Mesenchymal stem cell (in vitro differentiated cells and primary cell): ENCODE measurements at regions not wholly inside any gene's neighbourhood (a gene's known extent, or its start where the extent isn't known, plus 50 kb on each side); places are given as distances from the start of the nearest gene placed in this dataset.
"Not testable (repeated sequence)": the region's sequence is repeated elsewhere in the genome, so short reads cannot be mapped to it uniquely, and the experiment has no call there.

ENCODE experiments used
- DNase-seq: peaks from one replicate; pipeline ENCODE4 v3.0.0-alpha.2; 2013
- H2AFZ ChIP-seq: one replicate; pipeline ENCODE4 v1.6.1; 2013; ENCODE audit warnings: low read depth, mild to moderate bottlenecking, control low read depth, inconsistent platforms, low read length, moderate library complexity
- H2AK5ac ChIP-seq: 2 replicates; pipeline ENCODE4 v1.6.1; 2013; ENCODE audit warnings: low read length, moderate library complexity, mild to moderate bottlenecking, inconsistent platforms; ENCODE audit not compliant: severe bottlenecking
- H2BK120ac ChIP-seq: one replicate; pipeline ENCODE4 v1.6.1; 2013; ENCODE audit warnings: low read depth, mild to moderate bottlenecking, inconsistent platforms, low read length, moderate library complexity
- H2BK12ac ChIP-seq, 2 experiments: one replicate each; pipeline ENCODE4 v1.6.1; 2013; ENCODE audit warnings: inconsistent platforms in 2 of 2, low read length in 2 of 2, mild to moderate bottlenecking in 2 of 2, moderate library complexity in 2 of 2, control low read depth in 1 of 2
- H2BK15ac ChIP-seq: one replicate; pipeline ENCODE4 v1.6.1; 2013; ENCODE audit warnings: mild to moderate bottlenecking, low read depth, inconsistent platforms; ENCODE audit not compliant: poor library complexity, severe bottlenecking
- H2BK5ac ChIP-seq: 2 replicates; pipeline ENCODE4 v1.6.1; 2013; ENCODE audit warnings: low read depth, mild to moderate bottlenecking, low read length, control low read depth, inconsistent platforms; ENCODE audit not compliant: poor library complexity, severe bottlenecking
- H3K14ac ChIP-seq, 2 experiments: one replicate each; pipeline ENCODE4 v1.6.1; 2013; ENCODE audit warnings: inconsistent platforms in 2 of 2, low read length in 2 of 2, control low read depth in 1 of 2, mild to moderate bottlenecking in 1 of 2, moderate library complexity in 1 of 2
- H3K18ac ChIP-seq, 2 experiments: one replicate each; pipeline ENCODE4 v1.6.1; 2013; ENCODE audit warnings: inconsistent platforms in 2 of 2, low read length in 2 of 2, control low read depth in 1 of 2, low read depth in 1 of 2, mild to moderate bottlenecking in 1 of 2
- H3K23ac ChIP-seq, 2 experiments: one replicate each; pipeline ENCODE4 v1.6.1; 2013; ENCODE audit warnings: inconsistent platforms in 2 of 2, low read length in 2 of 2, mild to moderate bottlenecking in 2 of 2, moderate library complexity in 2 of 2, control low read depth in 1 of 2
- H3K27ac ChIP-seq: 2 replicates; pipeline ENCODE4 v1.5.1; 2013; ENCODE audit warnings: mild to moderate bottlenecking, moderate library complexity, low read length, control low read depth, inconsistent platforms; ENCODE audit not compliant: poor library complexity, severe bottlenecking
- H3K27me3 ChIP-seq, 2 experiments: 2 replicates each; pipeline versions ENCODE4 v1.6.1 to v1.7.0; 2013; ENCODE audit warnings: low read length in 2 of 2, mild to moderate bottlenecking in 2 of 2, moderate library complexity in 2 of 2, control low read depth in 1 of 2, inconsistent platforms in 1 of 2; ENCODE audit not compliant: control insufficient read depth in 1 of 2, insufficient read depth in 1 of 2
- H3K36me3 ChIP-seq, 2 experiments: 2 replicates each; pipeline versions ENCODE4 v1.6.1 to v1.7.0; 2013; ENCODE audit warnings: low read length in 2 of 2, control low read depth in 1 of 2, inconsistent platforms in 1 of 2, low read depth in 1 of 2, mild to moderate bottlenecking in 1 of 2; ENCODE audit not compliant: insufficient read depth in 2 of 2, control insufficient read depth in 1 of 2
- H3K4ac ChIP-seq, 2 experiments: one replicate each; pipeline ENCODE4 v1.6.1; 2013; ENCODE audit warnings: inconsistent platforms in 2 of 2, low read length in 2 of 2, mild to moderate bottlenecking in 2 of 2, moderate library complexity in 2 of 2, control low read depth in 1 of 2, low read depth in 1 of 2
- H3K4me1 ChIP-seq: 2 replicates; pipeline ENCODE4 v1.6.1; 2013; ENCODE audit warnings: low read depth, low read length, control low read depth; ENCODE audit not compliant: control insufficient read depth, insufficient read depth
- H3K4me2 ChIP-seq: 2 replicates; pipeline ENCODE4 v1.6.1; 2013; ENCODE audit warnings: low read length, mild to moderate bottlenecking, inconsistent platforms; ENCODE audit not compliant: poor library complexity, severe bottlenecking
- H3K4me3 ChIP-seq, 2 experiments: 2 replicates each; pipeline versions ENCODE4 v1.5.1 to v1.7.0; 2013; ENCODE audit warnings: low read length in 2 of 2, mild to moderate bottlenecking in 2 of 2, control low read depth in 1 of 2, low read depth in 1 of 2; ENCODE audit not compliant: insufficient read depth in 1 of 2
- H3K79me1 ChIP-seq: replicated peaks from 2 replicates; pipeline ENCODE4 v1.6.1; 2013; ENCODE audit warnings: mild to moderate bottlenecking, control low read depth, low read length, inconsistent platforms; ENCODE audit not compliant: poor library complexity, severe bottlenecking
- H3K9ac ChIP-seq: 2 replicates; pipeline ENCODE4 v1.7.0; 2013; ENCODE audit warnings: mild to moderate bottlenecking, low read length, moderate library complexity
- H3K9me3 ChIP-seq: 2 replicates; pipeline ENCODE4 v1.7.0; 2013; ENCODE audit warnings: mild to moderate bottlenecking, low read length; ENCODE audit not compliant: control insufficient read depth
- H4K8ac ChIP-seq: one replicate; pipeline ENCODE4 v1.6.1; 2013; ENCODE audit warnings: inconsistent platforms, mild to moderate bottlenecking, low read length, moderate library complexity
- H4K91ac ChIP-seq: one replicate; pipeline ENCODE4 v1.6.1; 2013; ENCODE audit warnings: mild to moderate bottlenecking, low read length, inconsistent platforms
- WGBS: methylation state at CpG from one replicate; pipeline ENCODE4 v1.1.7; 2013; ENCODE audit warnings: mixed read lengths; 5-methylcytosine and 5-hydroxymethylcytosine counted together

DNA sequence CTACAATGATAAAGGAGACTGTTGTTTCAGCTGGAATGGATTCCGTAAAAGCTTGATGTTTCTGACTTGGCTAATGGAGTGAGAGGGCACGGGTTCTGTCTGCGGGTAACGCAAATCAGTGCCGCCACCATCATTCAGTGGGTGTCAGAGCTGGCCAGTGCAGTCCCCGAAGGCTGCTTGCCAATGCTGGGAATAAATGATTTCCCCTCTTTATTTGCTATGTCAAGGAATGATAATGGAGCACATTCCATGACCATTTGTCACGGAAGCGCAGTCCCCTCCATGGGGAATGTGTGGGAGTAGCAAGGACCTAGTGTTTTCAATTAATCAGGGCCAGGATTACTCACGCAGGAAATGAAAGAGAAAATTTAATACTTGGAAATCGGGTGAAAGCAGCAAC, 899.3 kb downstream of the UQCRFS1 start:
- Histone ChIP-seq H3K4ac (no peak overlapping the region), H3K4me3 (peak overlapping the region in 1 of 2 experiments; percentile 63), H4K8ac (no peak overlapping the region), H3K36me3 (no peaks in the 10 kb centered on the region), H3K9me3 (no peaks in the 10 kb centered on the region), H2BK5ac (no peak overlapping the region), H2BK120ac (no peak overlapping the region), H2BK12ac (no peak overlapping the region), H3K23ac (no peak overlapping the region), H3K9ac (peak overlapping the region; percentile 19), H2AFZ (no peak overlapping the region), H4K91ac (no peak overlapping the region), H2AK5ac (no peak overlapping the region), H3K18ac (no peak overlapping the region), H3K79me1 (no peaks in the 10 kb centered on the region), H3K27me3 (peaks cover 0 to 3% of the 10 kb centered on the region in 2 experiments), H3K27ac (no peak overlapping the region), H3K4me1 (peaks cover 7% of the 10 kb centered on the region), H3K4me2 (no peak overlapping the region), H2BK15ac (no peak overlapping the region), H3K14ac (no peak overlapping the region)
- DNase-seq, result no peak
- 73% methylated on average over 10 of the region's 10 CpGs for WGBS

DNA sequence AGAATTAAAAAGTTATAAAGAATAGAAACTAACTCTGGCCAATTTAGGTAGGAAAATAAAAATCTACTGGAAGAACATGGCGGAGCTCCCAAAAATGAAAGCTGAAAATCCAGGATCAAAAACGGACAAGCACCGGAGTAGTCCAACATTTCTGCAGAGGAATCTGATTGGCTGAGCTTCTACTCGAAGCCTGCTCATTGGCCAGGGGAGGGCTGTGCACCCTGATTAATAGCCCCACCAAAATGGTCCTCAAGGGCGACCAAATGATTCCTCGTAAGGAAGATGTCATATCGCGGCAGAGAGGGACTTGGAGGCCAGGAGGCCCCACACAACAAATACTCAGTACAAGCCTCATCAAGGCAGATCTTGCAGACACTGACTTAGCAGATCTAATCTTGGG, 900.7 kb downstream of the UQCRFS1 start:
- H2AK5ac ChIP-seq, result no peak overlapping the region
- H4K8ac ChIP-seq, result no peak overlapping the region
- no peak overlapping the region for H3K27ac ChIP-seq
- H4K91ac ChIP-seq, result no peak overlapping the region
- no peak overlapping the region for H2BK12ac ChIP-seq
- no peak for DNase-seq
- no peaks in the 10 kb centered on the region for H3K36me3 ChIP-seq
- H3K27me3 ChIP-seq, result no peaks in the 10 kb centered on the region
- WGBS, result 85% methylated on average over 8 of the region's 8 CpGs
- no peaks in the 10 kb centered on the region for H3K9me3 ChIP-seq
- H2AFZ ChIP-seq, result no peak overlapping the region
- no peak overlapping the region for H3K18ac ChIP-seq
- H2BK15ac ChIP-seq, result no peak overlapping the region
- H3K4me1 ChIP-seq, result peaks cover 7% of the 10 kb centered on the region
- no peak overlapping the region for H3K14ac ChIP-seq
- no peak overlapping the region for H2BK120ac ChIP-seq
- no peak overlapping the region for H3K4ac ChIP-seq
- no peak overlapping the region for H3K9ac ChIP-seq
- H2BK5ac ChIP-seq, result no peak overlapping the region
- no peak overlapping the region for H3K4me3 ChIP-seq
- no peaks in the 10 kb centered on the region for H3K79me1 ChIP-seq
- H3K23ac ChIP-seq, result no peak overlapping the region
- no peak overlapping the region for H3K4me2 ChIP-seq

DNA sequence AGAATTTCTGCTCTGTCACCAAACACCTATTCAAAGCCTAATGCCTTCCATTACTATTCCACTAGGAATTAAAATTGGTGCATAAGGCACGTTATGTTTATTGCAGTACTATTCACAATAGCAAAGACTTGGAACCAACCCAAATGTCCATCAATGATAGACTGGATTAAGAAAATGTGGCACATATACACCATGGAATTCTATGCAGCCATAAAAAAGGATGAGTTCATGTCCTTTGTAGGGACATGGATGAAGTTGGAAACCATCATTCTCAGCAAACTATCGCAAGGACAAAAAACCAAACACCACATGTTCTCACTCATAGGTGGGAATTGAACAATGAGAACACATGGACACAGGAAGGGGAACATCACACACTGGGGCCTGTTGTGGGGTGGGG, 902.1 kb downstream of the UQCRFS1 start:
- no CpG with 5 or more reads among the region's 2 CpGs for WGBS
- H3K9me3 ChIP-seq, H2BK15ac ChIP-seq, H2AK5ac ChIP-seq, H3K4me2 ChIP-seq, H2BK5ac ChIP-seq, H3K9ac ChIP-seq, H2BK12ac ChIP-seq, H3K14ac ChIP-seq, H2BK120ac ChIP-seq, H4K91ac ChIP-seq, H3K18ac ChIP-seq, H3K4me3 ChIP-seq, H4K8ac ChIP-seq, H3K4me1 ChIP-seq, H3K27ac ChIP-seq, H3K79me1 ChIP-seq, H3K4ac ChIP-seq, H3K23ac ChIP-seq, H3K27me3 ChIP-seq, H2AFZ ChIP-seq, H3K36me3 ChIP-seq, DNase-seq: not testable (repeated sequence)

- H2BK12ac ChIP-seq, result no peak overlapping the region
- H2AK5ac ChIP-seq, result no peak overlapping the region
- no peak overlapping the region for H3K23ac ChIP-seq
- WGBS, result 72% methylated on average over 4 of the region's 5 CpGs
- no peaks in the 10 kb centered on the region for H3K9me3 ChIP-seq
- H3K27me3 ChIP-seq, result no peaks in the 10 kb centered on the region
- H4K8ac ChIP-seq, result no peak overlapping the region
- no peak overlapping the region for H3K14ac ChIP-seq
- H2BK5ac ChIP-seq, result no peak overlapping the region
- no peak overlapping the region for H4K91ac ChIP-seq
- H3K27ac ChIP-seq, result no peak overlapping the region
- no peak overlapping the region for H3K4ac ChIP-seq
- no peak for DNase-seq
- H2AFZ ChIP-seq, result no peak overlapping the region
- H2BK120ac ChIP-seq, result no peak overlapping the region
- H3K9ac ChIP-seq, result no peak overlapping the region
- no peaks in the 10 kb centered on the region for H3K79me1 ChIP-seq
- no peak overlapping the region for H2BK15ac ChIP-seq
- H3K4me2 ChIP-seq, result no peak overlapping the region
- H3K4me3 ChIP-seq, result no peak overlapping the region
- H3K18ac ChIP-seq, result no peak overlapping the region
- H3K4me1 ChIP-seq, result peaks cover 4% of the 10 kb centered on the region
- H3K36me3 ChIP-seq, result no peaks in the 10 kb centered on the region
These were observed 903.9 kb downstream of the UQCRFS1 start for GRCh38 chr19:28309070-28309469.
